GM12892 (cell line): ENCODE measurements at regions not wholly inside any gene's neighbourhood (a gene's known extent, or its start where the extent isn't known, plus 50 kb on each side); places are given as distances from the start of the nearest gene placed in this dataset.

Experiments
- POLR2A ChIP-seq: IDR thresholded peaks from 2 replicates; pipeline ENCODE4 v1.6.1; 2011; ENCODE audit warnings: low read depth, low read length, control low read depth
- POLR2AphosphoS5 ChIP-seq: IDR thresholded peaks from 2 replicates; pipeline ENCODE4 v1.6.1; 2011; ENCODE audit warnings: low read depth, low read length, control low read depth
- TAF1 ChIP-seq: IDR thresholded peaks from 2 replicates; pipeline ENCODE4 v1.6.1; 2011; ENCODE audit warnings: low read depth, mild to moderate bottlenecking, control low read depth, low read length, borderline replicate concordance

GRCh38 chr21:26368591-26369320 lies 198.2 kb upstream of the APP start:
- TF ChIP-seq POLR2A (no peak), POLR2AphosphoS5 (no peak), TAF1 (no peak)
